K562 (cell line): ENCODE measurements at regions not wholly inside any gene's neighbourhood (a gene's known extent, or its start where the extent isn't known, plus 50 kb on each side); places are given as distances from the start of the nearest gene placed in this dataset.

Source experiments
- ATAC-seq: fragments of 200-7000 bp; cut with Tn5 transposase; 3 replicates; pipeline ENCODE4 v1.9.1; 2020; ENCODE audit warnings: moderate library complexity
- BruUV-seq: library from RNA; stranded (reverse); fragments of 400-500 nt; replicated peaks from 2 replicates; lab custom pipeline; 2021; lab: Mats Ljungman, UMichigan
- CTCF ChIA-PET: fragments of 300-600 bp; formaldehyde crosslinking; extraction: SDS; loops from one replicate; lab custom pipeline; 2021; ENCODE audit warnings: low intra/inter-chr PET ratio; lab: Yijun Ruan, JAX
- POLR2A ChIA-PET: fragments of 300-600, 350-650 bp; sonication (Branson Sonifier 250); formaldehyde crosslinking; extraction: SDS; loops from one replicate; lab custom pipeline; 2021; ENCODE audit warnings: antibody characterized with exemption, inconsistent platforms; lab: Yijun Ruan, JAX
- DNase-seq, 4 experiments: peaks; one replicate each; pipeline versions ENCODE4 v3.0.0 to v3.0.0-alpha.2; 2011 to 2018; ENCODE audit warnings: low spot score in 3 of 4, mixed read lengths in 3 of 4; ENCODE audit errors: extremely low read depth in 1 of 4
- FAIRE-seq: peaks from 2 replicates; lab custom pipeline; 2011; peaks lifted over from hg19 to GRCh38; lab: Jason Lieb, UNC
- H2AFZ ChIP-seq: 2 replicates; pipeline ENCODE4 v1.6.0; 2011; ENCODE audit warnings: low read depth, low read length, control low read depth, inconsistent platforms
- H3K27ac ChIP-seq: fragments of 200-600 bp; 3 replicates; pipeline ENCODE4 v1.8.0; 2011; ENCODE audit warnings: low read depth, mild to moderate bottlenecking, control low read depth, inconsistent platforms, low read length, moderate library complexity, mixed read lengths; ENCODE audit errors: extremely low read depth
- H3K27me3 ChIP-seq, 2 experiments: fragments of 300-600 bp in 1 of 2; 2 replicates in 1 of 2; 3 replicates in 1 of 2; pipeline versions ENCODE4 v1.6.0 to v1.8.0; 2011; ENCODE audit warnings: inconsistent platforms in 2 of 2, low read length in 2 of 2, mild to moderate bottlenecking in 1 of 2, mixed read lengths in 1 of 2, moderate library complexity in 1 of 2; ENCODE audit not compliant: control insufficient read depth in 2 of 2, insufficient read depth in 2 of 2
- H3K36me3 ChIP-seq: fragments of 300-600 bp; 3 replicates; pipeline ENCODE4 v1.8.0; 2011; ENCODE audit warnings: mild to moderate bottlenecking, low read length, inconsistent platforms; ENCODE audit not compliant: control insufficient read depth, insufficient read depth
- H3K4me1 ChIP-seq, 2 experiments: fragments of 200-600 bp in 1 of 2; replicated peaks in 1 of 2; 2 replicates in 1 of 2; 3 replicates in 1 of 2; pipeline versions ENCODE4 v1.5.1 to v1.8.0; 2011; ENCODE audit warnings: inconsistent platforms in 2 of 2, low read length in 2 of 2, mild to moderate bottlenecking in 1 of 2, mixed read lengths in 1 of 2, moderate library complexity in 1 of 2; ENCODE audit not compliant: control insufficient read depth in 2 of 2, insufficient read depth in 2 of 2
- H3K4me2 ChIP-seq: 2 replicates; pipeline ENCODE4 v1.6.1; 2011; ENCODE audit warnings: low read length, control low read depth, inconsistent platforms, mixed read lengths; ENCODE audit not compliant: insufficient read depth
- H3K4me3 ChIP-seq: fragments of 200-600 bp; sonication (generic), shearing (Covaris generic); 2 replicates; pipeline ENCODE4 v1.5.1; 2016; ENCODE audit warnings: control low read depth, inconsistent platforms
- H3K79me2 ChIP-seq: fragments of 200-600 bp; 3 replicates; pipeline ENCODE4 v1.8.0; 2011; ENCODE audit warnings: low read length, inconsistent platforms; ENCODE audit not compliant: control insufficient read depth, insufficient read depth
- H3K9ac ChIP-seq, 2 experiments: 2 replicates each; pipeline versions ENCODE4 v1.6.0 to v1.6.1; 2011; ENCODE audit warnings: low read depth in 2 of 2, low read length in 2 of 2, control low read depth in 1 of 2, inconsistent platforms in 1 of 2, mild to moderate bottlenecking in 1 of 2, mixed read lengths in 1 of 2; ENCODE audit not compliant: insufficient read depth in 1 of 2
- H3K9me1 ChIP-seq: one replicate; pipeline ENCODE4 v1.6.0; 2011; ENCODE audit warnings: inconsistent platforms, mild to moderate bottlenecking, low read length, moderate library complexity; ENCODE audit not compliant: control insufficient read depth, insufficient read depth
- H3K9me3 ChIP-seq: replicated peaks from 2 replicates; pipeline ENCODE4 v1.5.1; 2011; ENCODE audit warnings: low read depth, low read length, inconsistent platforms; ENCODE audit not compliant: control insufficient read depth, insufficient read depth
- H4K20me1 ChIP-seq: replicated peaks from 2 replicates; pipeline ENCODE4 v1.6.1; 2011; ENCODE audit warnings: low read length, inconsistent platforms, mixed read lengths; ENCODE audit not compliant: control insufficient read depth, insufficient read depth
- CBX3 ChIP-seq, 2 experiments: IDR thresholded peaks; 1 replicate in 1 of 2; 2 replicates in 1 of 2; pipeline ENCODE4 v1.6.1; 2012; ENCODE audit warnings: inconsistent platforms in 2 of 2, low read length in 2 of 2, borderline replicate concordance in 1 of 2, control low read depth in 1 of 2
- CCNT2 ChIP-seq: IDR thresholded peaks from 2 replicates; pipeline ENCODE4 v1.6.1; 2011; ENCODE audit warnings: borderline replicate concordance, low read depth, mild to moderate bottlenecking, moderate library complexity, mixed read lengths, low read length; ENCODE audit not compliant: insufficient read length; ENCODE audit errors: extremely low read depth
- COPS2 ChIP-seq: fragments of 450-650 bp; conservative IDR thresholded peaks from 2 replicates; pipeline ENCODE4 v1.6.1; 2016; ENCODE audit warnings: mild to moderate bottlenecking, moderate library complexity
- MAZ ChIP-seq, 2 experiments: fragments of 450-650 bp in 1 of 2; sonication (generic) in 1 of 2; formaldehyde crosslinking; IDR thresholded peaks in 1 of 2; conservative IDR thresholded peaks in 1 of 2; 2 replicates each; pipeline versions ENCODE4 v1.4.0 to v1.5.0; 2020; ENCODE audit warnings: mild to moderate bottlenecking in 1 of 2, missing genetic modification reagents in 1 of 2
- MECOM ChIP-seq: fragments of 250-450 bp; sonication (Bioruptor Pico); IDR thresholded peaks from 2 replicates; pipeline ENCODE4 v1.8.0; 2022; ENCODE audit warnings: inconsistent platforms
- NCOR1 ChIP-seq: fragments of 450-650 bp; IDR thresholded peaks from 2 replicates; pipeline ENCODE4 v1.6.1; 2016; ENCODE audit warnings: mild to moderate bottlenecking, moderate library complexity
- POLR2B ChIP-seq: fragments of 450-650 bp; IDR thresholded peaks from 2 replicates; pipeline ENCODE4 v1.6.1; 2018; ENCODE audit warnings: low read depth; ENCODE audit not compliant: partially characterized antibody
- RB1 ChIP-seq: fragments of 450-650 bp; IDR thresholded peaks from 2 replicates; pipeline ENCODE4 v1.6.1; 2017; ENCODE audit warnings: low read depth, mild to moderate bottlenecking
- SAP30 ChIP-seq: fragments of 200-600 bp; sonication (generic); IDR thresholded peaks from 2 replicates; pipeline ENCODE4 v1.6.1; 2012; ENCODE audit warnings: borderline replicate concordance, low read depth, mild to moderate bottlenecking, moderate library complexity, low read length, control low read depth, inconsistent platforms; ENCODE audit not compliant: insufficient read depth, poor library complexity, severe bottlenecking
- SMC3 ChIP-seq: conservative IDR thresholded peaks from 2 replicates; pipeline ENCODE4 v1.6.1; 2011; ENCODE audit warnings: low read depth, low read length, improper control_type of control experiment; ENCODE audit not compliant: insufficient read depth
- ZBTB1 ChIP-seq: sonication (generic); formaldehyde crosslinking; IDR thresholded peaks from 2 replicates; pipeline ENCODE4 v1.8.1; 2023; ENCODE audit warnings: missing genetic modification reagents, low read depth, mild to moderate bottlenecking, borderline replicate concordance
- WGBS: fragments of 100-300 bp; shearing (Covaris generic); methylation state at CpG from one replicate; pipeline ENCODE4 v1.1.6; 2016; ENCODE audit warnings: low coverage, mixed read lengths; ENCODE audit not compliant: insufficient coverage; ENCODE audit errors: missing lambda C conversion rate; 5-methylcytosine and 5-hydroxymethylcytosine counted together
- in situ Hi-C: fragments of 300-500 bp; cut with MboI; formaldehyde crosslinking; loops from 4 replicates; pipeline ENCODE4 v1.15.0; 2018; ENCODE audit warnings: inconsistent platforms, mixed read lengths
- intact Hi-C: fragments of 100-400 bp; cut with micrococcal nuclease; formaldehyde crosslinking; loops from 2 replicates; pipeline ENCODE4 v1.14.2; 2022
- TF ChIP-seq, protein P1 (sequence below), 2 experiments: fragments of 450-650 bp; formaldehyde crosslinking in 1 of 2; IDR thresholded peaks; 2 replicates each; pipeline versions ENCODE4 v1.4.0 to v1.6.1; 2014 to 2020; ENCODE audit warnings: mild to moderate bottlenecking in 2 of 2, borderline replicate concordance in 1 of 2, low read depth in 1 of 2

DNA sequence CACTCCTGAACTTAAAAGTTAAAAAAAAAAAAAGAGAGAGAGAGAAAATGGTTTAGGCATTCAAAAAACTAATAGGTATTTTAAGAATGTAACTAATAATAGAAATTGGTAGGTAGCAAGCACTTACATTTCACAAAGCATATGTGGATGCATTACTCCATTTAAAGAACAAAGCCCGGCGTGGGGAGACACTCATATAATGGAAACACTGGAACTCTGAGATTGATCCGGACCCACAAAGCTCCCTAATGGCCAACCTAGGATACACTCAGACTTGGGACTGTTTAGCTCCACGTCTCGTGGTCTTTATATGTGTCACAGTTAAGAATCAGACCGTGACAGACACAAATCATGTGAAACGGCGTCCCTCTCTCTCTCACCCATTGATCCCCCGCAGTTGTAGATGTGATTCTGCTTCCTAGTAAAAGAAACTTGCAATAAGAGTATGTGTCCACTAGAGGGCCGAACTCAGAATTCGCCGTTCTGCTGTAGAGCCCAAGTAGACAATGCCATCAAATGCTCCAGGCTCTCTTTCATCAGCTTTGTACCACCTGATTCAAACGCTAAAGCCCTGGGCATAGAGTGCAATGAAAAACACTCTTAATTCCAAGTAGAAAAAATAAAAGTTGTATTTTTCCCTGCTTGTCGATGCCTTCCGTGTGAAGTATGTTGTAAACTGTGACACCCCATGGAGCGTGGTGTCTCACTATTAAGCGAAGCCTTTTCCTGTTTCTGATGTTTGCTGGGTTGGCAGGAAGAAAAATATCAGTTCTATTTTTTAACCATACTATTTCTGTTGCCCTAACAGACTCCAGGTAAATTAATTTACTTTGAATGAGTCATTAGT, 429.0 kb upstream of the MTPN start:
- ATAC-seq, result peak; percentile 96
- CTCF ChIA-PET, result no interaction called here
- Histone ChIP-seq H3K4me2 (no peak overlapping the region), H3K9me1 (no peaks in the 10 kb centered on the region), H3K27me3 (no peaks in the 10 kb centered on the region), H4K20me1 (no peaks in the 10 kb centered on the region), H3K9ac (no peak overlapping the region), H3K79me2 (no peaks in the 10 kb centered on the region), H3K4me3 (no peak overlapping the region), H3K4me1 (no peaks in the 10 kb centered on the region), H3K9me3 (no peaks in the 10 kb centered on the region), H2AFZ (peak overlapping the region; percentile 35; the same call in 1 of the 2 replicates), H3K27ac (no peak overlapping the region), H3K36me3 (no peaks in the 10 kb centered on the region)
- peak; percentile 81 for FAIRE-seq
- 25% methylated on average over 17 of the region's 17 CpGs for WGBS
- no TSS peak for BruUV-seq
- POLR2A ChIA-PET, result no interaction called here
- peak; percentile 58 to 77 (median 64) for DNase-seq
- in situ Hi-C loops (no loop called here), intact Hi-C loops (loop anchor here (2.0 to 10.0 kb wide), 6 partner anchors 281 to 1187 kb away; no protein-coding TSS in a partner anchor)
- TF ChIP-seq CBX3 (IDR thresholded peaks at IDR 0.05; ENCODE audit: borderline replicate concordance in 1 of 2, low read length in 2 of 2) (0 out of 3 replicates have a peak, but pooled peaks of 1 of the 2 experiments have one; percentile 46), SAP30 (no peak), RB1 (peak; percentile 26; the same call in 1 of the 2 replicates), POLR2B (no peak), ZBTB1 (CRISPR knock-in tag) (no peak), MECOM (CRISPR knock-in tag) (0 out of 2 replicates have a peak, but pooled peaks have one; percentile 26), SMC3 (peak; percentile 73), NCOR1 (no peak), CCNT2 (no peak), MAZ (CRISPR knock-in tag; conservative IDR thresholded peaks at IDR 0.05 in 1 of 2, IDR thresholded peaks at IDR 0.05 in 1 of 2) (0 out of 4 replicates have a peak, but pooled peaks of 1 of the 2 experiments have one; percentile 17), COPS2 (no peak)
- TF ChIP-seq, protein P1, sequence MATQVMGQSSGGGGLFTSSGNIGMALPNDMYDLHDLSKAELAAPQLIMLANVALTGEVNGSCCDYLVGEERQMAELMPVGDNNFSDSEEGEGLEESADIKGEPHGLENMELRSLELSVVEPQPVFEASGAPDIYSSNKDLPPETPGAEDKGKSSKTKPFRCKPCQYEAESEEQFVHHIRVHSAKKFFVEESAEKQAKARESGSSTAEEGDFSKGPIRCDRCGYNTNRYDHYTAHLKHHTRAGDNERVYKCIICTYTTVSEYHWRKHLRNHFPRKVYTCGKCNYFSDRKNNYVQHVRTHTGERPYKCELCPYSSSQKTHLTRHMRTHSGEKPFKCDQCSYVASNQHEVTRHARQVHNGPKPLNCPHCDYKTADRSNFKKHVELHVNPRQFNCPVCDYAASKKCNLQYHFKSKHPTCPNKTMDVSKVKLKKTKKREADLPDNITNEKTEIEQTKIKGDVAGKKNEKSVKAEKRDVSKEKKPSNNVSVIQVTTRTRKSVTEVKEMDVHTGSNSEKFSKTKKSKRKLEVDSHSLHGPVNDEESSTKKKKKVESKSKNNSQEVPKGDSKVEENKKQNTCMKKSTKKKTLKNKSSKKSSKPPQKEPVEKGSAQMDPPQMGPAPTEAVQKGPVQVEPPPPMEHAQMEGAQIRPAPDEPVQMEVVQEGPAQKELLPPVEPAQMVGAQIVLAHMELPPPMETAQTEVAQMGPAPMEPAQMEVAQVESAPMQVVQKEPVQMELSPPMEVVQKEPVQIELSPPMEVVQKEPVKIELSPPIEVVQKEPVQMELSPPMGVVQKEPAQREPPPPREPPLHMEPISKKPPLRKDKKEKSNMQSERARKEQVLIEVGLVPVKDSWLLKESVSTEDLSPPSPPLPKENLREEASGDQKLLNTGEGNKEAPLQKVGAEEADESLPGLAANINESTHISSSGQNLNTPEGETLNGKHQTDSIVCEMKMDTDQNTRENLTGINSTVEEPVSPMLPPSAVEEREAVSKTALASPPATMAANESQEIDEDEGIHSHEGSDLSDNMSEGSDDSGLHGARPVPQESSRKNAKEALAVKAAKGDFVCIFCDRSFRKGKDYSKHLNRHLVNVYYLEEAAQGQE (IDR thresholded peaks at IDR 0.05; ENCODE audit: borderline replicate concordance), result peak; percentile 45; the same call in 1 of the 2 replicates
- TF ChIP-seq, protein P1 (CRISPR knock-in tag; IDR thresholded peaks at IDR 0.05; ENCODE audit: low read depth), result no peak
